CD14-positive monocyte (primary cell): ENCODE measurements at regions not wholly inside any gene's neighbourhood (a gene's known extent, or its start where the extent isn't known, plus 50 kb on each side); places are given as distances from the start of the nearest gene placed in this dataset.

Source experiments
- DNase-seq, 3 donors: peaks; one replicate each; pipeline ENCODE4 v3.0.0-alpha.2; 2011 to 2022
- H2AFZ ChIP-seq: 2 replicates; pipeline ENCODE4 v1.6.0; 2012; ENCODE audit warnings: mild to moderate bottlenecking, low read depth, low read length, inconsistent platforms; ENCODE audit not compliant: insufficient read depth, poor library complexity, severe bottlenecking
- H3K27ac ChIP-seq, 2 donors: 1 replicate in 1 of 2; 2 replicates in 1 of 2; pipeline ENCODE4 v1.5.1; 2012 to 2013; ENCODE audit warnings: low read length in 2 of 2, control low read depth in 1 of 2, inconsistent platforms in 1 of 2, low read depth in 1 of 2, mild to moderate bottlenecking in 1 of 2
- H3K27me3 ChIP-seq, 2 donors: one replicate each; pipeline versions ENCODE4 v1.6.0 to v1.6.1; 2011 to 2013; ENCODE audit warnings: low read length in 2 of 2; ENCODE audit not compliant: control insufficient read depth in 2 of 2, insufficient read depth in 2 of 2
- H3K36me3 ChIP-seq, 2 donors: replicated peaks in 1 of 2; 1 replicate in 1 of 2; 2 replicates in 1 of 2; pipeline versions ENCODE4 v1.5.1 to v1.6.1; 2012 to 2013; ENCODE audit warnings: low read length in 2 of 2, control low read depth in 1 of 2, inconsistent platforms in 1 of 2, mild to moderate bottlenecking in 1 of 2; ENCODE audit not compliant: insufficient read depth in 2 of 2, control insufficient read depth in 1 of 2
- H3K4me1 ChIP-seq, 2 donors: 1 replicate in 1 of 2; 2 replicates in 1 of 2; pipeline versions ENCODE4 v1.5.1 to v1.6.1; 2012 to 2013; ENCODE audit warnings: low read length in 2 of 2, control low read depth in 1 of 2, inconsistent platforms in 1 of 2, mild to moderate bottlenecking in 1 of 2, moderate library complexity in 1 of 2; ENCODE audit not compliant: insufficient read depth in 2 of 2, control insufficient read depth in 1 of 2
- H3K4me2 ChIP-seq: replicated peaks from 2 replicates; pipeline ENCODE3; 2012; ENCODE audit warnings: low read length, moderate library complexity, mild to moderate bottlenecking; ENCODE audit not compliant: poor library complexity, severe bottlenecking; ENCODE audit errors: extremely low read depth
- H3K4me3 ChIP-seq, 3 experiments: fragments of 200-600 bp in 1 of 3; sonication (generic) in 1 of 3; replicated peaks in 1 of 3; 1 replicate in 2 of 3; 2 replicates in 1 of 3; pipeline ENCODE4 v1.5.1; 2011 to 2013; ENCODE audit warnings: low read length in 3 of 3, mild to moderate bottlenecking in 3 of 3, control low read depth in 2 of 3, low read depth in 2 of 3, inconsistent platforms in 1 of 3, moderate library complexity in 1 of 3
- H3K79me2 ChIP-seq: 2 replicates; pipeline ENCODE4 v1.6.0; 2012; ENCODE audit warnings: mild to moderate bottlenecking, control low read depth, inconsistent platforms, low read length, moderate library complexity; ENCODE audit not compliant: insufficient read depth
- H3K9ac ChIP-seq: 2 replicates; pipeline ENCODE4 v1.6.0; 2017; ENCODE audit warnings: low read length, mild to moderate bottlenecking; ENCODE audit not compliant: insufficient read depth, poor library complexity, severe bottlenecking
- H3K9me3 ChIP-seq, 2 donors: replicated peaks in 1 of 2; 1 replicate in 1 of 2; 2 replicates in 1 of 2; pipeline versions ENCODE4 v1.5.1 to v1.6.1; 2012 to 2013; ENCODE audit warnings: low read length in 2 of 2, control low read depth in 1 of 2; ENCODE audit not compliant: control insufficient read depth in 1 of 2, insufficient read depth in 1 of 2
- H4K20me1 ChIP-seq: 2 replicates; pipeline ENCODE4 v1.6.0; 2012; ENCODE audit warnings: mild to moderate bottlenecking, low read length, control low read depth, moderate library complexity; ENCODE audit not compliant: insufficient read depth
- H3K27ac Mint-ChIP-seq, 7 donors: one replicate each; pipeline ENCODE4 v1.8.0; 2020; ENCODE audit warnings: mild to moderate bottlenecking in 7 of 7, mixed read lengths in 7 of 7, moderate library complexity in 6 of 7, inconsistent platforms in 2 of 7
- H3K27me3 Mint-ChIP-seq, 3 donors: one replicate each; pipeline ENCODE4 v1.8.0; 2021 to 2022; ENCODE audit warnings: low read depth in 3 of 3, mild to moderate bottlenecking in 3 of 3, mixed read lengths in 3 of 3, moderate library complexity in 3 of 3, inconsistent platforms in 1 of 3
- H3K36me3 Mint-ChIP-seq, 2 donors: one replicate each; pipeline ENCODE4 v1.8.0; 2020; ENCODE audit warnings: mixed read lengths in 2 of 2, inconsistent platforms in 1 of 2, mild to moderate bottlenecking in 1 of 2
- H3K4me1 Mint-ChIP-seq: one replicate; pipeline ENCODE4 v1.8.0; 2020; ENCODE audit warnings: mild to moderate bottlenecking, mixed read lengths
- H3K4me3 Mint-ChIP-seq, 2 donors: one replicate each; pipeline ENCODE4 v1.8.0; 2020; ENCODE audit warnings: mild to moderate bottlenecking in 2 of 2, mixed read lengths in 2 of 2, moderate library complexity in 1 of 2
- H3K9me3 Mint-ChIP-seq, 7 donors: one replicate each; pipeline ENCODE4 v1.8.0; 2020 to 2022; ENCODE audit warnings: mixed read lengths in 7 of 7, mild to moderate bottlenecking in 6 of 7, moderate library complexity in 6 of 7, inconsistent platforms in 2 of 7
- WGBS: methylation state at CpG from one replicate; pipeline ENCODE4 v1.1.5; 2013; ENCODE audit warnings: missing lambda C conversion rate; ENCODE audit not compliant: insufficient coverage; 5-methylcytosine and 5-hydroxymethylcytosine counted together
- intact Hi-C, 2 donors: fragments of 100-400 bp; cut with micrococcal nuclease; formaldehyde crosslinking; loops; one replicate each; pipeline versions ENCODE4 v1.15.0 to v1.15.1; 2023
- TF ChIP-seq, protein P1 (sequence below): fragments of 200-600 bp; IDR thresholded peaks from one replicate; pipeline ENCODE4 v1.8.0; 2022; ENCODE audit warnings: antibody characterized with exemption, mild to moderate bottlenecking

DNA sequence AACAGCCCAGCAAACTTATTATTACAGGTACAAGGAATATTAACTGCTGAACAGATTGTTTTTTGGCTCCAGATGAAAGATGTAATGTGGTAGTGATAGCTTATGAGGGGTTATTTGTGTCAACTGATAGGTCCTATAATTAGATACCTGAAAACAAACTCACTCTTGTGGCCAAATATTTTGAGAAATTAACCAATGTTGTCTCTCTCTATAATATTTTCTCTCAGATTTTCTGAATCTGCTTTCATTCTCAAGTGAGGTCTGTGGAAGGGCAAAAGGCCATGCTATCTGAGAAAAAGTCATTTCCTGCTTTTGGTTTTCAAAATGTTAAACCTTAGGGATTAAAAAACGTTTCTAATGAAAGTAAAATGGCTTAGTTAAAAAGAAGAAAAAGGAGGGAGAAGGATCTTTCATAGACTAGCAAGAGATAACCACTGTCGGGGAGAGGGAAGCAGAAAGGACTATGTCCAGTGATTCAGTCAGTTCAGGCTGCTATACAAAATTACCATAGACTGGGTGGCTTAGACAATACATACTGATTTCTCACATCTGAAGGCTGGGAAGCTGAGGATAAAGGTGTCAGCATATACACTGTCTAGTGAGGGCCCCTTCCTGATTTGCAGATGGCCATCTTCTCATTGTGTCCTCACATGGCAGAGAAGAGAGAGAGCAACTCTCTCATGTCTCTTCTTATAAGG, 277.5 kb upstream of the P2RY1 start:
- Histone ChIP-seq H3K4me2 (no peak overlapping the region), H3K9me3 (peaks cover 0 to 15% of the 10 kb centered on the region in 2 donors), H3K4me3 (no peak overlapping the region), H4K20me1 (no peaks in the 10 kb centered on the region), H3K4me1 (no peaks in the 10 kb centered on the region), H3K27me3 (no peaks in the 10 kb centered on the region), H2AFZ (no peak overlapping the region), H3K36me3 (no peaks in the 10 kb centered on the region), H3K79me2 (no peaks in the 10 kb centered on the region), H3K27ac (no peak overlapping the region), H3K9ac (no peak overlapping the region)
- H3K36me3 Mint-ChIP-seq, result no peaks in the 10 kb centered on the region
- no peak overlapping the region for H3K4me3 Mint-ChIP-seq
- TF ChIP-seq, protein P1, sequence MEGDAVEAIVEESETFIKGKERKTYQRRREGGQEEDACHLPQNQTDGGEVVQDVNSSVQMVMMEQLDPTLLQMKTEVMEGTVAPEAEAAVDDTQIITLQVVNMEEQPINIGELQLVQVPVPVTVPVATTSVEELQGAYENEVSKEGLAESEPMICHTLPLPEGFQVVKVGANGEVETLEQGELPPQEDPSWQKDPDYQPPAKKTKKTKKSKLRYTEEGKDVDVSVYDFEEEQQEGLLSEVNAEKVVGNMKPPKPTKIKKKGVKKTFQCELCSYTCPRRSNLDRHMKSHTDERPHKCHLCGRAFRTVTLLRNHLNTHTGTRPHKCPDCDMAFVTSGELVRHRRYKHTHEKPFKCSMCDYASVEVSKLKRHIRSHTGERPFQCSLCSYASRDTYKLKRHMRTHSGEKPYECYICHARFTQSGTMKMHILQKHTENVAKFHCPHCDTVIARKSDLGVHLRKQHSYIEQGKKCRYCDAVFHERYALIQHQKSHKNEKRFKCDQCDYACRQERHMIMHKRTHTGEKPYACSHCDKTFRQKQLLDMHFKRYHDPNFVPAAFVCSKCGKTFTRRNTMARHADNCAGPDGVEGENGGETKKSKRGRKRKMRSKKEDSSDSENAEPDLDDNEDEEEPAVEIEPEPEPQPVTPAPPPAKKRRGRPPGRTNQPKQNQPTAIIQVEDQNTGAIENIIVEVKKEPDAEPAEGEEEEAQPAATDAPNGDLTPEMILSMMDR, result no peak
- intact Hi-C loops, result no loop called here
- no peaks in the 10 kb centered on the region for H3K27me3 Mint-ChIP-seq
- WGBS, result 0% methylated on average over 1 of the region's 2 CpGs
- DNase-seq, result no peak
- no peak overlapping the region for H3K27ac Mint-ChIP-seq
- peaks cover 9 to 32% (median 18%) of the 10 kb centered on the region in 7 donors for H3K9me3 Mint-ChIP-seq
- H3K4me1 Mint-ChIP-seq, result peaks cover 2% of the 10 kb centered on the region

DNA sequence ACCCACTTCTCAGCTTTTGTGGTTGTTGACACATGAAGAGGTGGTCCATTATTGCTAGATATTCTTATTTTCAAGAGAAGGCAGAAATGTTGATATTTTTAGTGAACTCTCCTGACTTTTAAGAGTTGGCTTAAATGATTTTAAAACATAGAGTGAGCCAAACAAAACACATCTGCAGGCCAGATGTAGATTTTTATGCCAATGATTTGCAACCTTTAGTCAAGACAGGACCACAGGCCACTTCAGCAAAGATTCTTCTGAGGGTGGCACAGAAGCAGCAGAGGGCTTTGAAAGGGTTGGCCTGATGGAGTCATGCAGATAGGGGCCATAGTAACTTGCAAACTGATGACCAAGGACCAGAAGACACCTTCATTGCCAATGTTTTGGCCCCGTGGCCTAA, 276.5 kb upstream of the P2RY1 start:
- no peaks in the 10 kb centered on the region for H3K36me3 Mint-ChIP-seq
- H3K4me3 Mint-ChIP-seq, result no peak overlapping the region
- no peak overlapping the region for H3K27ac ChIP-seq
- H3K9me3 ChIP-seq, result peaks cover 0 to 15% of the 10 kb centered on the region in 2 donors
- H3K4me2 ChIP-seq, result no peak overlapping the region
- peaks cover 2% of the 10 kb centered on the region for H3K4me1 Mint-ChIP-seq
- H3K9ac ChIP-seq, result no peak overlapping the region
- TF ChIP-seq, protein P1, result no peak
- H3K27ac Mint-ChIP-seq, result no peak overlapping the region
- H3K4me1 ChIP-seq, result no peaks in the 10 kb centered on the region
- H2AFZ ChIP-seq, result no peak overlapping the region
- no peaks in the 10 kb centered on the region for H3K27me3 ChIP-seq
- intact Hi-C loops, result no loop called here
- H3K27me3 Mint-ChIP-seq, result no peaks in the 10 kb centered on the region
- H3K36me3 ChIP-seq, result no peaks in the 10 kb centered on the region
- H3K9me3 Mint-ChIP-seq, result peaks cover 9 to 32% (median 18%) of the 10 kb centered on the region in 7 donors
- no peak for DNase-seq
- WGBS, result no CpG with 5 or more reads among the region's 1 CpG
- no peaks in the 10 kb centered on the region for H3K79me2 ChIP-seq
- no peaks in the 10 kb centered on the region for H4K20me1 ChIP-seq
- H3K4me3 ChIP-seq, result no peak overlapping the region
